Heart left ventricle (tissue), 16 donors: ENCODE measurements at regions not wholly inside any gene's neighbourhood (a gene's known extent, or its start where the extent isn't known, plus 50 kb on each side); places are given as distances from the start of the nearest gene placed in this dataset.

ENCODE experiments used
- ATAC-seq, 4 donors: fragments of 200-7000 bp; cut with Tn5 transposase; one replicate each; pipeline ENCODE4 v1.9.1; 2020 to 2022; ENCODE audit warnings: moderate library complexity in 4 of 4, mild to moderate bottlenecking in 3 of 4, moderate number of reproducible peaks in 1 of 4
- DNase-seq, 5 donors: peaks; one replicate each; pipeline ENCODE4 v3.0.0-alpha.2; 2020
- H3K27ac ChIP-seq, 12 donors: fragments of 200-600 bp; sonication (generic) in 4 of 12; one replicate each; pipeline versions ENCODE4 v1.5.0 to v1.8.0; 2016 to 2022; ENCODE audit warnings: mild to moderate bottlenecking in 2 of 12
- H3K27me3 ChIP-seq, 9 donors: fragments of 200-600 bp; sonication (generic) in 2 of 9; one replicate each; pipeline versions ENCODE4 v1.5.1 to v1.8.0; 2016 to 2022; ENCODE audit warnings: mild to moderate bottlenecking in 3 of 9
- H3K36me3 ChIP-seq, 9 donors: fragments of 200-600 bp; sonication (generic) in 2 of 9; one replicate each; pipeline versions ENCODE4 v1.5.0 to v1.8.0; 2018 to 2022; ENCODE audit warnings: mild to moderate bottlenecking in 2 of 9
- H3K4me1 ChIP-seq, 12 donors: fragments of 200-600 bp; sonication (generic) in 4 of 12; one replicate each; pipeline versions ENCODE4 v1.5.0 to v1.8.0; 2016 to 2022; ENCODE audit warnings: mild to moderate bottlenecking in 3 of 12
- H3K4me3 ChIP-seq, 12 donors: fragments of 200-600 bp; sonication (generic) in 4 of 12; one replicate each; pipeline versions ENCODE4 v1.5.0 to v1.8.0; 2017 to 2022; ENCODE audit warnings: mild to moderate bottlenecking in 9 of 12, moderate library complexity in 4 of 12
- H3K9me3 ChIP-seq, 12 donors: fragments of 200-600 bp; sonication (generic) in 4 of 12; one replicate each; pipeline versions ENCODE4 v1.5.0 to v1.8.0; 2016 to 2022; ENCODE audit warnings: mild to moderate bottlenecking in 1 of 12
- CTCF ChIP-seq, 12 donors: fragments of 200-600 bp; sonication (generic) in 4 of 12; IDR thresholded peaks; one replicate each; pipeline versions ENCODE4 v1.5.0 to v1.8.0; 2018 to 2022; ENCODE audit warnings: antibody characterized with exemption in 12 of 12, mild to moderate bottlenecking in 5 of 12
- POLR2A ChIP-seq, 2 donors: fragments of 450-650 bp; IDR thresholded peaks; one replicate each; pipeline ENCODE4 v1.6.1; 2017; ENCODE audit warnings: antibody characterized with exemption in 2 of 2, mild to moderate bottlenecking in 2 of 2, moderate library complexity in 2 of 2
- WGBS, 4 donors: extraction: QIAGEN DNeasy Blood & Tissue Kit in 2 of 4; methylation state at CpG; one replicate each; pipeline versions ENCODE4 v1.1.5 to v1.1.7; 2013 to 2018; 5-methylcytosine and 5-hydroxymethylcytosine counted together
- intact Hi-C, 10 donors: fragments of 100-400 bp; cut with DNase I; formaldehyde crosslinking; loops; one replicate each; pipeline versions ENCODE4 v1.11.1 to v1.14.2; 2022
- donor health status: ischemic (EF 13 %, LVEDD 7.1; RV severe dilation, severe dysfunction).
- donor health status: healthy with polysubstance abuse.
- donor health status: DM: no; HTN: yes; CAD: no.
- donor health status: DM: no; HTN: no; CAD: no.
- donor health status: ischemic (EF 25% LVEDD 6.9; RV normal size, moderate dysfunction).
- donor health status: ischemic (EF 25% LVEDD 5.7; RV mildly dilated, moderate dysfunction).
- donor health status: healthy.
- donor health status: DM: yes; HTN: yes; CAD: no.
- donor health status: ischemic (EF 35%, LVEDD 5.7; RV mildly dilated, moderate dysfunction).
- donor health status: nonischemic (EF 11% LVEDD 7.7; RV severe dilation, severe dysfunction).
- donor health status: DM: yes; HTN: yes; CAD: no.
- donor health status: PGD.
- donor health status: ischemic (EF 29% LVEDD 5.4; RV normal size, mild dysfunction).
- donor health status: nonischemic (EF 23%, LVEDD 6.1; RV moderate dilation, normal function).

GRCh38 chr18:24603151-24603550 lies 142.7 kb downstream of the HRH4 start:
- Histone ChIP-seq H3K36me3 (no peaks in the 10 kb centered on the region), H3K27ac (no peak overlapping the region), H3K9me3 (no peaks in the 10 kb centered on the region), H3K4me1 (no peaks in the 10 kb centered on the region), H3K4me3 (no peak overlapping the region), H3K27me3 (peaks cover 0 to 2% (median 0%) of the 10 kb centered on the region in 9 donors)
- TF ChIP-seq CTCF (IDR thresholded peaks at IDR 0.05) (no peak), POLR2A (IDR thresholded peaks at IDR 0.05) (no peak)
- ATAC-seq (no peak), DNase-seq (no peak)
- 53 to 61% (median 60%) methylated on average over 3 of the region's 3 CpGs for WGBS, 4 donors
- intact Hi-C loops = loop anchor here in 9 of 10 donors (5.0 to 10.0 kb wide), 4 partner anchors 69 to 1232 kb away; no protein-coding TSS in a partner anchor

DNA sequence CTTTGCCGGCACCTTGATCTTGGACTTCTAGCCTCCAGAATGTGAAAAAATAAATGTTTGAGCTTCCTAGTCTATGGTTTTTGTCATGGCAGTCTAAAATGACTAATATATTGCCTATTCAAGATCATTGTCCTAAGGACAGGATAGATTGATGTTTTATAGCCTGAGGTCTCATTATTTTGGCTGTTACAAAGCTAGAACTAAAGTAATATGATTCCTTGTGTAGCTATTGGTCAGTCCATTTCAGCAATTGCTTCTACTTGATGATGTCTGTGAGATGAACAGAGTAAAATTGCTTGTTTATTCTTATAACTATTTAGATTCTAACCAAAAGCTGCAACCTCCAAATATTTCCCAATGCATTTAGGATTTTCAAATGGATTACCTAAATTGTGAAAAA lies 145.0 kb downstream of the HRH4 start:
- TF ChIP-seq POLR2A (IDR thresholded peaks at IDR 0.05) (no peak), CTCF (IDR thresholded peaks at IDR 0.05) (no peak)

GRCh38 chr18:24609254-24609653 lies 148.8 kb downstream of the HRH4 start:
- DNase-seq (no peak), ATAC-seq (no peak)
- Histone ChIP-seq H3K36me3 (no peaks in the 10 kb centered on the region), H3K4me3 (no peak overlapping the region), H3K27ac (no peak overlapping the region), H3K27me3 (no peaks in the 10 kb centered on the region), H3K9me3 (no peaks in the 10 kb centered on the region), H3K4me1 (no peaks in the 10 kb centered on the region)
- TF ChIP-seq POLR2A (IDR thresholded peaks at IDR 0.05) = no peak
- TF ChIP-seq CTCF (IDR thresholded peaks at IDR 0.05) = no peak
- WGBS, 4 donors = 57 to 67% (median 62%) methylated on average over 7 of the region's 7 CpGs
- intact Hi-C loops = loop anchor here in 2 of 10 donors (10.0 kb wide), 2 partner anchors 66 to 1226 kb away; no protein-coding TSS in a partner anchor

More for the DNA sequence above, 145.0 kb downstream of the HRH4 start:
- Histone ChIP-seq H3K36me3 (no peaks in the 10 kb centered on the region), H3K4me3 (no peak overlapping the region), H3K9me3 (no peaks in the 10 kb centered on the region), H3K27ac (no peak overlapping the region), H3K27me3 (no peaks in the 10 kb centered on the region), H3K4me1 (no peaks in the 10 kb centered on the region)
- no peak for DNase-seq
- 93 to 100% (median 94%) methylated on average over 1 of the region's 1 CpG for WGBS, 4 donors
- intact Hi-C loops = loop anchor here in 2 of 10 donors (10.0 kb wide), 2 partner anchors 69 to 1229 kb away; no protein-coding TSS in a partner anchor
- no peak for ATAC-seq

GRCh38 chr18:24611075-24611474 lies 150.6 kb downstream of the HRH4 start:
- no peak overlapping the region for H3K27ac ChIP-seq
- DNase-seq (no peak), ATAC-seq (no peak)
- no peak overlapping the region for H3K4me3 ChIP-seq
- 54 to 75% (median 59%) methylated on average over 8 of the region's 8 CpGs for WGBS, 4 donors
- no peaks in the 10 kb centered on the region for H3K27me3 ChIP-seq
- no peaks in the 10 kb centered on the region for H3K4me1 ChIP-seq
- intact Hi-C loops = no loop called here
- H3K36me3 ChIP-seq = no peaks in the 10 kb centered on the region
- no peaks in the 10 kb centered on the region for H3K9me3 ChIP-seq
- TF ChIP-seq POLR2A (IDR thresholded peaks at IDR 0.05) (no peak), CTCF (IDR thresholded peaks at IDR 0.05) (no peak)
